Tibial nerve (tissue), 4 donors: ENCODE measurements at regions not wholly inside any gene's neighbourhood (a gene's known extent, or its start where the extent isn't known, plus 50 kb on each side); places are given as distances from the start of the nearest gene placed in this dataset.

ENCODE experiments used
- EP300 ChIP-seq, 2 donors: sonication (generic); formaldehyde crosslinking; IDR thresholded peaks; one replicate each; pipeline ENCODE4 v1.6.1; 2017; ENCODE audit warnings: antibody characterized with exemption in 2 of 2, mild to moderate bottlenecking in 1 of 2
- POLR2A ChIP-seq, 2 donors: fragments of 450-650 bp; IDR thresholded peaks; one replicate each; pipeline ENCODE4 v1.6.1; 2017; ENCODE audit warnings: antibody characterized with exemption in 2 of 2, mild to moderate bottlenecking in 2 of 2, moderate library complexity in 2 of 2
- TF ChIP-seq, protein P1 (sequence below), 5 experiments: fragments of 200-600 bp in 3 of 5; fragments of 450-650 bp in 2 of 5; sonication (generic) in 3 of 5; IDR thresholded peaks; one replicate each; pipeline ENCODE4 v1.5.1; 2016 to 2019; ENCODE audit warnings: antibody characterized with exemption in 5 of 5, mild to moderate bottlenecking in 3 of 5, moderate library complexity in 2 of 5

DNA sequence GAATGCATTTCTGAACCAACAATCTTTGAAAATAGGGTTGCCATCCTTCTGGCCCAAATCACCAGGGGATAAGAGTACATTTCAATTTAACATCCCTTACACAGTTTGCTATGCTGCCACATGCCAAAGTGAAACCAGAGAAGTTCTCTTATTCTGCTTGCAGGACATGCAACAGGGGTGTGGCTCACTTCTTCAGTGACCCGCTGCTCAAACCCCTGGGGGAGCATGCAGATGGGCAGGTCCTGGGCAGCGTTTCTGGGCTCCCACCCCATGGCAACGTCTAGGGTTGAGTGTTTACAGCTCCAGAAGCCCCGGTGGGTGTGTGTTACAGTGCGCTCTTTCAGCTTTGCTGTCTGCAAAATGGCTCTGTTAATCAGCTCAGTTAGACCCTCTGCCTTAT is 1306.3 kb upstream of the TMEM132C start:
- TF ChIP-seq, protein P1, sequence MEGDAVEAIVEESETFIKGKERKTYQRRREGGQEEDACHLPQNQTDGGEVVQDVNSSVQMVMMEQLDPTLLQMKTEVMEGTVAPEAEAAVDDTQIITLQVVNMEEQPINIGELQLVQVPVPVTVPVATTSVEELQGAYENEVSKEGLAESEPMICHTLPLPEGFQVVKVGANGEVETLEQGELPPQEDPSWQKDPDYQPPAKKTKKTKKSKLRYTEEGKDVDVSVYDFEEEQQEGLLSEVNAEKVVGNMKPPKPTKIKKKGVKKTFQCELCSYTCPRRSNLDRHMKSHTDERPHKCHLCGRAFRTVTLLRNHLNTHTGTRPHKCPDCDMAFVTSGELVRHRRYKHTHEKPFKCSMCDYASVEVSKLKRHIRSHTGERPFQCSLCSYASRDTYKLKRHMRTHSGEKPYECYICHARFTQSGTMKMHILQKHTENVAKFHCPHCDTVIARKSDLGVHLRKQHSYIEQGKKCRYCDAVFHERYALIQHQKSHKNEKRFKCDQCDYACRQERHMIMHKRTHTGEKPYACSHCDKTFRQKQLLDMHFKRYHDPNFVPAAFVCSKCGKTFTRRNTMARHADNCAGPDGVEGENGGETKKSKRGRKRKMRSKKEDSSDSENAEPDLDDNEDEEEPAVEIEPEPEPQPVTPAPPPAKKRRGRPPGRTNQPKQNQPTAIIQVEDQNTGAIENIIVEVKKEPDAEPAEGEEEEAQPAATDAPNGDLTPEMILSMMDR (IDR thresholded peaks at IDR 0.05) = no peak
- TF ChIP-seq POLR2A (IDR thresholded peaks at IDR 0.05) (no peak), EP300 (IDR thresholded peaks at IDR 0.05) (no peak)
